Breast epithelium (tissue), 4 donors: ENCODE measurements at regions not wholly inside any gene's neighbourhood (a gene's known extent, or its start where the extent isn't known, plus 50 kb on each side); places are given as distances from the start of the nearest gene placed in this dataset.

ENCODE experiments used
- DNase-seq, 2 donors: peaks; one replicate each; pipeline ENCODE4 v3.0.0-alpha.2; 2019; ENCODE audit warnings: low spot score in 2 of 2
- H3K27ac ChIP-seq, 2 donors: fragments of 200-600 bp; sonication (generic) in 1 of 2; one replicate each; pipeline ENCODE4 v1.5.1; 2016 to 2019; ENCODE audit warnings: mild to moderate bottlenecking in 1 of 2
- H3K27me3 ChIP-seq, 2 donors: fragments of 200-600 bp; sonication (generic) in 1 of 2; one replicate each; pipeline versions ENCODE4 v1.5.1 to v1.6.0; 2017 to 2019; ENCODE audit warnings: control low read depth in 1 of 2, mild to moderate bottlenecking in 1 of 2
- H3K36me3 ChIP-seq: fragments of 200-600 bp; one replicate; pipeline ENCODE4 v1.5.1; 2019
- H3K4me1 ChIP-seq, 2 donors: fragments of 200-600 bp; sonication (generic); one replicate each; pipeline ENCODE4 v1.5.1; 2016 to 2019; ENCODE audit warnings: control low read depth in 1 of 2
- H3K4me3 ChIP-seq, 3 donors: fragments of 200-600 bp; sonication (generic); 1 replicate in 2 of 3; 2 replicates in 1 of 3; pipeline ENCODE4 v1.5.1; 2016 to 2019; ENCODE audit warnings: mild to moderate bottlenecking in 3 of 3, moderate library complexity in 2 of 3
- H3K9me3 ChIP-seq, 2 donors: fragments of 200-600 bp; sonication (generic) in 1 of 2; one replicate each; pipeline ENCODE4 v1.5.1; 2016 to 2019; ENCODE audit warnings: control low read depth in 1 of 2
- CTCF ChIP-seq, 3 donors: fragments of 450-650 bp; IDR thresholded peaks; one replicate each; pipeline ENCODE4 v1.5.1; 2016 to 2017; ENCODE audit warnings: antibody characterized with exemption in 3 of 3, mild to moderate bottlenecking in 3 of 3, moderate library complexity in 3 of 3
- POLR2A ChIP-seq: fragments of 450-650 bp; IDR thresholded peaks from one replicate; pipeline ENCODE4 v1.6.1; 2016; ENCODE audit warnings: antibody characterized with exemption, mild to moderate bottlenecking, moderate library complexity
- POLR2AphosphoS5 ChIP-seq, 3 donors: sonication (generic); formaldehyde crosslinking; IDR thresholded peaks; one replicate each; pipeline ENCODE4 v1.6.1; 2017; ENCODE audit warnings: antibody characterized with exemption in 3 of 3
- intact Hi-C: fragments of 100-400 bp; cut with DNase I; formaldehyde crosslinking; loops from one replicate; pipeline ENCODE4 v1.15.1; 2023; ENCODE audit warnings: low total_unique reads

DNA sequence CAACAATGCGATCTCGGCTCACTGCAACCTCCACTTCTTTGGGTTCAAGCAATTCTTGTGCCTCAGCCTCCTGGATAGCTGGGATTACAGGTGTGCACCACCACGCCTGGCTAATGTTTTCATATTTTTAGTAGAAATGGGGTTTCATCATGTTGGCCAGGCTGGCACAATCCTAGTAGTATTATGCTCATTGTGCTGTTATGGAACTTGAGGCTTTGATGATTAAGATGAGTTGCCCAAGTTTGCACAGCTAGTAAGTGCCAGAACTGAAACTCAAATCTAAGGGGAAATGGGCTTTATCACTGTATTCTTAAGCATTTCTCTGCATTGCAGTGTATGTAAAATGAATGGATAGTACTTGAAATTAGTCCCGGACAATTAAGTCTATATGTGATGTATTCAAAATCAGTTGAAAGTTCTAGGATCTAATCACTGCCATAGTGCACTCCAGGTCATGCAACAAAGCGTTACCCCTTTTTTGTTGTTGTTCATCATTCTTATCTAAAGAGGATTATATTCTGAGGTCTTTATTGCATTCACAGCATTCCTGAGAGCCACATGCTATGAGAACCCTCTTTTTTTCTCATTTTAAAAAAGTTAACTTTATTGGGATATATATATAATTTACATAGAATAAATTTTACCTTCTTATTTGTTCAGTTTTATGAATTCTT lies 378.7 kb upstream of the CNTN6 start:
- H3K27ac ChIP-seq, result no peak overlapping the region
- TF ChIP-seq POLR2AphosphoS5 (IDR thresholded peaks at IDR 0.05), result no peak
- no peak for TF ChIP-seq CTCF (IDR thresholded peaks at IDR 0.05)
- TF ChIP-seq POLR2A, result no peak
- no peaks in the 10 kb centered on the region for H3K36me3 ChIP-seq
- DNase-seq, result no peak
- no peaks in the 10 kb centered on the region for H3K27me3 ChIP-seq
- H3K4me1 ChIP-seq, result no peaks in the 10 kb centered on the region
- intact Hi-C loops, result no loop called here
- H3K4me3 ChIP-seq, result no peak overlapping the region
- peaks cover 3 to 8% of the 10 kb centered on the region in 2 donors for H3K9me3 ChIP-seq

DNA sequence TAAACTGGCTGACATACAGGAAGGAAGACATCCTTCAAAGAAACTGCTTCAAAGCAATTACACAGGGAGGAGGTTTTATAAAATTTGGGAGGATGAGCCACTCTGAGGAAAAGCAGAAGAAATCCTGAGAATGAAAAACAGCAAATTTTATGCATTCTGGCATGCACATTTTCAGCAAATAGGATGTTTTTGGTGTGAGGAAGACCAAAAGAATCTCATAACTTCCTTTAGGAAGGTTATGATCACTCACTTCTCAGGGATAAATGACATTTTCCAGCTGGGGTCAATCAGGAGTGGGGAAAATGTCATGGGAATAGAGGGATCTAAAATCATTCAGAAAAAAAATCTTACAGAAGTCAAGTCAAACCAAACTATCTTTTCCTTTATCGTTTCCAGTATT lies 371.7 kb upstream of the CNTN6 start:
- peaks cover 3 to 8% of the 10 kb centered on the region in 2 donors for H3K9me3 ChIP-seq
- no peak overlapping the region for H3K27ac ChIP-seq
- H3K4me1 ChIP-seq, result no peaks in the 10 kb centered on the region
- no peak for DNase-seq
- H3K36me3 ChIP-seq, result no peaks in the 10 kb centered on the region
- intact Hi-C loops, result no loop called here
- H3K27me3 ChIP-seq, result no peaks in the 10 kb centered on the region
- TF ChIP-seq POLR2AphosphoS5 (IDR thresholded peaks at IDR 0.05) (no peak), CTCF (IDR thresholded peaks at IDR 0.05) (no peak), POLR2A (no peak)
- H3K4me3 ChIP-seq, result no peak overlapping the region

DNA sequence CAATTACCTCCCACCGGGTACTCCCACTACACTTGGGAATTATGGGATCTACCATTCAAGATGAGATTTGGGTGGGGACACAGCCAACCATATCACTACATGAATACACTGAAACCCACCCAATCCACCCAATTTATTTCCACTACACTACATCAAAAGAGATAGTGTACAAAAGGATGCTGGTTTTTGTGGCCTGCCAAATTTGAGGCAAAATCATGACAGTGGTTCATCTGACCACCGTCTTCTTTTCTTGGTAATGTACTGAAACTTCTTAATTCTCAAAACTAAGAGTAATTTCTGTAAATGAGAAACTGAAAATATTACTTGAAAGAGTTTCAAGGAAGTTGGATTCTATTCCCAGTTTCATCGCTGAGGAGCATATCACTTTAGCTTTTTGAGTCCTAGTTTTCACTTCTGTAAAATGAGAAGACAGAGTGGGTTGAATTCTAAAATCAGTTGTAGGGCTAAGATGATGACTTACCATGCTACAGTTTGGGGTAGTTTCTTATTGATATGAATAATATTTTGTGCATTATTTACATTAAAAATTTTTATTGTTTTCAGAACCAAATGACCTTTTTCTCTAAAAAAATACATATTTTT lies 360.4 kb upstream of the CNTN6 start:
- Histone ChIP-seq H3K27me3 (no peaks in the 10 kb centered on the region), H3K9me3 (no peaks in the 10 kb centered on the region), H3K36me3 (no peaks in the 10 kb centered on the region), H3K4me3 (no peak overlapping the region), H3K4me1 (no peaks in the 10 kb centered on the region), H3K27ac (no peak overlapping the region)
- TF ChIP-seq POLR2A (no peak), POLR2AphosphoS5 (IDR thresholded peaks at IDR 0.05) (no peak), CTCF (IDR thresholded peaks at IDR 0.05) (no peak)
- intact Hi-C loops, result no loop called here
- no peak for DNase-seq

DNA sequence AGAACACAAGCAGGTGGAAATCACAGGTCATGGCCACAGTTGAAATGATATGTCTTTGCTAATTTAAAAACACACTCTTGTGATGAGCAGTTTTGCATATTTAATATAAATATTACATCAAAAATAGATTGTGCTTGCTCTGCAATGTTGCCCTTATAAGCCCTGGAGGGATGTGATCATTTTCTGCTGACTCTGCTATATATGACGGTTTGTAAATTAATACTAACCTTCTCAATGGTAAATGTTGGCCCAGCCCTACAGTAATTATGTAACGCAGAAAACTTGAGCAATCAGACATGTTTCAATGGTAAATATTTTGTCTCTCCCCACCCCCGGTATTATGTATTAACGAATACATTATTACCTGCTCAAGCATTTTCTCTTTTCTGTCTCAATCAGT lies 359.5 kb upstream of the CNTN6 start:
- Histone ChIP-seq H3K4me3 (no peak overlapping the region), H3K36me3 (no peaks in the 10 kb centered on the region), H3K27ac (no peak overlapping the region), H3K4me1 (no peaks in the 10 kb centered on the region), H3K27me3 (no peaks in the 10 kb centered on the region), H3K9me3 (no peaks in the 10 kb centered on the region)
- intact Hi-C loops, result no loop called here
- no peak for DNase-seq
- TF ChIP-seq CTCF (IDR thresholded peaks at IDR 0.05) (no peak), POLR2AphosphoS5 (IDR thresholded peaks at IDR 0.05) (no peak), POLR2A (no peak)

- H3K9me3 ChIP-seq, result peaks cover 4 to 5% of the 10 kb centered on the region in 2 donors
- no peak overlapping the region for H3K27ac ChIP-seq
- H3K4me1 ChIP-seq, result no peaks in the 10 kb centered on the region
- TF ChIP-seq POLR2AphosphoS5 (IDR thresholded peaks at IDR 0.05) (no peak), CTCF (IDR thresholded peaks at IDR 0.05) (no peak), POLR2A (no peak)
- no peak for DNase-seq
- intact Hi-C loops, result no loop called here
- H3K36me3 ChIP-seq, result no peaks in the 10 kb centered on the region
- H3K27me3 ChIP-seq, result no peaks in the 10 kb centered on the region
- H3K4me3 ChIP-seq, result no peak overlapping the region
Measured at GRCh38 chr3:757711-758110, 335.1 kb upstream of the CNTN6 start.
